ENCODE measurements at regions not wholly inside any gene's neighbourhood (a gene's known extent, or its start where the extent isn't known, plus 50 kb on each side); places are given as distances from the start of the nearest gene placed in this dataset.

- Histone ChIP-seq H2BK120ac (replicated peaks; ENCODE audit: low read depth, low read length) (no peak overlapping the region), H3K23ac (ENCODE audit: insufficient read length) (no peak overlapping the region), H3K18ac (ENCODE audit: extremely low read depth, low read length) (no peak overlapping the region), H3K4ac (replicated peaks; ENCODE audit: insufficient read length, low read depth, low read length) (no peak overlapping the region), H3K27me3 (replicated peaks in 1 of 4; ENCODE audit: control insufficient read depth in 3 of 4, extremely low read depth in 1 of 4, insufficient read depth in 3 of 4, low read length in 3 of 4) (no peaks in the 10 kb centered on the region), H4K91ac (replicated peaks; ENCODE audit: insufficient read length, low read length) (no peak overlapping the region), H2BK5ac (ENCODE audit: low read depth, low read length) (no peak overlapping the region), H4K20me1 (replicated peaks in 1 of 2; ENCODE audit: control insufficient read depth in 1 of 2, insufficient read depth in 2 of 2, low read length in 2 of 2) (no peaks in the 10 kb centered on the region), H2AFZ (ENCODE audit: low read length) (no peak overlapping the region), H3K4me3 (ENCODE audit: extremely low read depth in 1 of 4, insufficient read depth in 2 of 4, low read depth in 3 of 4, low read length in 4 of 4) (no peak overlapping the region), H2AK5ac (ENCODE audit: low read depth, low read length) (no peak overlapping the region), H3K14ac (ENCODE audit: insufficient read length) (no peak overlapping the region), H4K5ac (ENCODE audit: insufficient read length, low read depth, low read length) (no peak overlapping the region), H3K56ac (replicated peaks; ENCODE audit: insufficient read length, low read depth, low read length) (no peak overlapping the region), H3K79me2 (ENCODE audit: control insufficient read depth in 1 of 2, insufficient read depth in 2 of 2, low read length in 2 of 2) (no peaks in the 10 kb centered on the region), H3K9me3 (ENCODE audit: insufficient read depth in 2 of 2, low read depth in 1 of 2, low read length in 1 of 2) (no peaks in the 10 kb centered on the region), H4K8ac (ENCODE audit: extremely low read depth, insufficient read depth, low read length) (no peak overlapping the region), H3K9ac (replicated peaks in 1 of 4; ENCODE audit: extremely low read depth in 1 of 4, low read depth in 3 of 4, low read length in 3 of 4) (no peak overlapping the region), H2BK15ac (ENCODE audit: low read length) (no peak overlapping the region), H2BK12ac (ENCODE audit: low read depth, low read length) (no peak overlapping the region), H3K27ac (ENCODE audit: low read depth, low read length) (no peak overlapping the region), H3K4me2 (ENCODE audit: insufficient read depth in 1 of 2, low read depth in 2 of 2, low read length in 2 of 2) (no peak overlapping the region; a peak in 1 of 4 replicates), H3K23me2 (ENCODE audit: low read depth, low read length) (no peaks in the 10 kb centered on the region), H2BK20ac (ENCODE audit: low read length) (no peak overlapping the region), H3K36me3 (ENCODE audit: control insufficient read depth in 2 of 4, insufficient read depth in 4 of 4, low read length in 3 of 4) (no peaks in the 10 kb centered on the region), H3K4me1 (replicated peaks in 1 of 4; ENCODE audit: control insufficient read depth in 3 of 4, insufficient read depth in 4 of 4, low read length in 3 of 4) (peaks cover 0 to 4% (median 0%) of the 10 kb centered on the region in 4 experiments; a peak in 1 of 7 replicates), H3K79me1 (ENCODE audit: low read depth, low read length) (no peaks in the 10 kb centered on the region)
- 70% methylated on average over 4 of the region's 4 CpGs; no CpG with 5 or more reads in 1 of the 2 experiments for WGBS, 2 experiments (ENCODE audit: extremely low coverage in 1 of 2, insufficient coverage in 1 of 2, insufficient read length in 1 of 2, insufficient replicate concordance in 2 of 2, low coverage in 1 of 2, low lambda C conversion rate in 2 of 2, missing lambda C conversion rate in 1 of 2)
- ChIA-PET POLR2A (ENCODE audit: partially characterized antibody) (no interaction called here), CTCF (ENCODE audit: partially characterized antibody) (no interaction called here)
- no peak for FAIRE-seq
- TF ChIP-seq KDM5A (IDR thresholded peaks at IDR 0.05; ENCODE audit: low read length) (no peak), SP2 (IDR thresholded peaks at IDR 0.05; ENCODE audit: low read length) (no peak), USF2 (IDR thresholded peaks at IDR 0.05; ENCODE audit: low read length) (no peak), EGR1 (IDR thresholded peaks at IDR 0.05; ENCODE audit: borderline replicate concordance, low read depth, low read length) (no peak)
- no peak for DNase-seq (ENCODE audit: low read depth in 1 of 2, low spot score in 2 of 2)
Measured at GRCh38 chr15:96261575-96262034, 68.9 kb upstream of the NR2F2 start.

Data from H1 (cell line).